DND-41 (cell line): ENCODE measurements at regions not wholly inside any gene's neighbourhood (a gene's known extent, or its start where the extent isn't known, plus 50 kb on each side); places are given as distances from the start of the nearest gene placed in this dataset.

ENCODE experiments used
- CTCF ChIP-seq: IDR thresholded peaks from 2 replicates; pipeline ENCODE4 v1.5.1; 2012; ENCODE audit warnings: borderline replicate concordance, low read length, moderate library complexity, mild to moderate bottlenecking; ENCODE audit not compliant: poor library complexity, severe bottlenecking; ENCODE audit errors: extremely low read depth
- EZH2 ChIP-seq: IDR thresholded peaks from 3 replicates; pipeline ENCODE4 v1.6.1; 2012; ENCODE audit warnings: borderline replicate concordance, low read depth, mild to moderate bottlenecking, moderate library complexity, low read length, inconsistent platforms; ENCODE audit not compliant: severe bottlenecking

GRCh38 chr4:63505714-63506460 lies 903.4 kb downstream of the TECRL start:
- TF ChIP-seq CTCF (no peak), EZH2 (no peak)
